ENCODE measurements at regions not wholly inside any gene's neighbourhood (a gene's known extent, or its start where the extent isn't known, plus 50 kb on each side); places are given as distances from the start of the nearest gene placed in this dataset.

DNA sequence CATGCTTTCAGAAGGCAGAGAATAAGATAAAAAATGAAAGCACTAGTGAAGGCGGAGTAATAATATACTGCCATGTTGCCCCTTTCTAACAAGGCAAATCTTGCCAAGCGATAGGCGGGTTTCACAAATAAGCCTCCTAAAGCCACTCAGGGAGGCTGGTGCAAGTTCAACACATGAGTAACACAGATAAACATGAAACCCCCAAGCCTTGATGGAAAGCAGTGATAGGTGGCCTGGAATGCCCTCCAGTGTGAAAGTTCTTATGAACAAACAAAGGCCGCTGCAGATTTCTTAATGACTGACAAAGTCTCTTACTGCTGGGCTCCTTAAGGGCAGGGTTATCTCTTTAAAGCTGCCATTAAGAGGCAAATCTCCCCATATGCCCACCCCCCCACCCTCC lies 154.7 kb downstream of the ZDHHC21 start:
- H3K79me2 ChIP-seq (ENCODE audit: insufficient read depth, low read length): no peaks in the 10 kb centered on the region
- CTCF ChIA-PET: no interaction called here
- no TSS peak for BruUV-seq (replicated peaks)
- H4K20me1 ChIP-seq (ENCODE audit: insufficient read depth): no peaks in the 10 kb centered on the region
- H3K27me3 ChIP-seq (ENCODE audit: insufficient read depth, low read length): peaks cover 24% of the 10 kb centered on the region
- no peaks in the 10 kb centered on the region for H3K9me3 ChIP-seq (ENCODE audit: control insufficient read depth in 1 of 2, insufficient read depth in 1 of 2, low read depth in 1 of 2, low read length in 2 of 2)
- RAD21 ChIA-PET (ENCODE audit: low non-redundant PET in 1 of 2, low total read pairs in 2 of 2, uncharacterized antibody in 2 of 2, unreplicated experiment in 2 of 2): no interaction called here
- POLR2A ChIA-PET: no interaction called here
- H3K27ac ChIP-seq (ENCODE audit: low read depth, low read length): no peak overlapping the region
- DNase-seq (ENCODE audit: low read depth, low spot score): no peak
- H2AFZ ChIP-seq (ENCODE audit: low read depth, low read length, poor library complexity, severe bottlenecking): no peak overlapping the region
- H3K4me3 ChIP-seq (replicated peaks in 1 of 2; ENCODE audit: low read depth in 1 of 2, low read length in 2 of 2): no peak overlapping the region
- H3K36me3 ChIP-seq (ENCODE audit: control insufficient read depth in 1 of 2, insufficient read depth in 2 of 2, low read length in 2 of 2): no peaks in the 10 kb centered on the region
- no peaks in the 10 kb centered on the region for H3K9me2 ChIP-seq (ENCODE audit: insufficient read depth)
- no peak overlapping the region for H3K4me2 ChIP-seq (ENCODE audit: low read length)
- intact Hi-C loops (cut with micrococcal nuclease): no loop called here
- H3K9ac ChIP-seq (ENCODE audit: low read length): no peak overlapping the region
- H3K4me1 ChIP-seq (ENCODE audit: control insufficient read depth in 1 of 2, insufficient read depth in 2 of 2, low read length in 2 of 2): no peaks in the 10 kb centered on the region
- no peak for ATAC-seq
- TF ChIP-seq ATF3 (IDR thresholded peaks at IDR 0.05) (no peak), JUND (IDR thresholded peaks at IDR 0.05) (no peak), CBX3 (IDR thresholded peaks at IDR 0.05; ENCODE audit: low read depth) (no peak)

DNA sequence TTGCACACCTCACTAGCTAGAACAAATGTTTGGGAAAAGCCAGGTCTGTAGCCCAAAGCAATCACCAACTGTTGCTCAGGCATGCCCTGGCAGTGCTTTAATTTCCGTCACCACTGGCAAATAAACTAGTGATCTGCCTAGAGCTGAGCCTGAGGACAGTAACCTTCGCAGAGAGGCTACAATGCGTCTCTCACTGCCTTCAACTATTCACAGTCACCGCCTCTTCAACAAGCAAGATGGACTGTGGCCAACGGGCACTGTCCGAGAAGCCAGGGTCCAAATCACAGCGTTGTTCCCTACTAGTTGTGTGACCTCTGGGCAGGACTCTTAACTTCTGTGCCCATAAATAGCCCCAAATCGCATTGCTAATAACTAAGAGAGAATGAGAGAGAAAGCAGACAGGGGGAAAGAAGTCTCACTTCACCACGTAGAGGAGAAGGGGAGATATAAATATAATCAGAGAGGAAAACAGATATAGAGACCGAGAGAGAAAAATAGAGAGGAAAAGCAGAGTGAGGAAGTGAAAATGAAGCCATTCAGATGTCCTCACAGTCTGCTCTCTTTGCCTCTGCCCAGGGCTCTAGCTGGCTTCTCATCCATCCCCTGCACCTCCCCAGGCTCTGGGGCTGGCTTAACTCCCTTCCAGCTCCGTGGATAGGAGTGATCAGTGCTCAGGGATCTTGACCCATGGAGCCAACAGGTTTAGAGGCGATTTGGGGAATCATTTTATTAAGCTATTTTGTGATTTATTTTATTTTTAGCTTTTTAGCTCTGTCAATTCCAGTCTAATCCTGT lies 157.9 kb downstream of the ZDHHC21 start:
- Histone ChIP-seq H3K9me3 (ENCODE audit: control insufficient read depth in 1 of 2, insufficient read depth in 1 of 2, low read depth in 1 of 2, low read length in 2 of 2) (no peaks in the 10 kb centered on the region), H3K27ac (ENCODE audit: low read depth, low read length) (no peak overlapping the region), H3K9me2 (ENCODE audit: insufficient read depth) (no peaks in the 10 kb centered on the region), H3K27me3 (ENCODE audit: insufficient read depth, low read length) (peaks cover 31% of the 10 kb centered on the region), H2AFZ (ENCODE audit: low read depth, low read length, poor library complexity, severe bottlenecking) (no peak overlapping the region), H3K4me3 (replicated peaks in 1 of 2; ENCODE audit: low read depth in 1 of 2, low read length in 2 of 2) (no peak overlapping the region), H3K36me3 (ENCODE audit: control insufficient read depth in 1 of 2, insufficient read depth in 2 of 2, low read length in 2 of 2) (no peaks in the 10 kb centered on the region), H3K9ac (ENCODE audit: low read length) (no peak overlapping the region), H3K79me2 (ENCODE audit: insufficient read depth, low read length) (no peaks in the 10 kb centered on the region), H3K4me1 (ENCODE audit: control insufficient read depth in 1 of 2, insufficient read depth in 2 of 2, low read length in 2 of 2) (no peaks in the 10 kb centered on the region; a peak in 1 of 4 replicates), H3K4me2 (ENCODE audit: low read length) (no peak overlapping the region), H4K20me1 (ENCODE audit: insufficient read depth) (no peaks in the 10 kb centered on the region)
- RAD21 ChIA-PET (ENCODE audit: low non-redundant PET in 1 of 2, low total read pairs in 2 of 2, uncharacterized antibody in 2 of 2, unreplicated experiment in 2 of 2): no interaction called here
- no TSS peak for BruUV-seq (replicated peaks)
- no peak for DNase-seq (ENCODE audit: low read depth, low spot score)
- ATAC-seq: no peak
- CTCF ChIA-PET: no interaction called here
- TF ChIP-seq ELF1 (IDR thresholded peaks at IDR 0.05; ENCODE audit: borderline replicate concordance, low read depth): no peak
- no peak for TF ChIP-seq SIN3A (IDR thresholded peaks at IDR 0.05; ENCODE audit: low read depth)
- POLR2A ChIA-PET: no interaction called here
- intact Hi-C loops (cut with micrococcal nuclease): no loop called here

Data from HCT116 (cell line).